Lung (tissue), 11 donors: ENCODE measurements at regions not wholly inside any gene's neighbourhood (a gene's known extent, or its start where the extent isn't known, plus 50 kb on each side); places are given as distances from the start of the nearest gene placed in this dataset.

ENCODE experiments used
- ATAC-seq: fragments of 200-7000 bp; cut with Tn5 transposase; one replicate; pipeline ENCODE4 v1.9.1; 2020; ENCODE audit warnings: moderate number of reproducible peaks; ENCODE audit not compliant: insufficient read depth, low FRiP score
- DNase-seq, 3 donors: peaks; one replicate each; pipeline ENCODE4 v3.0.0-alpha.2; 2013 to 2017
- H3K27ac ChIP-seq, 2 donors: one replicate each; pipeline ENCODE4 v1.5.1; 2013; ENCODE audit warnings: mild to moderate bottlenecking in 2 of 2, moderate library complexity in 2 of 2, control low read depth in 1 of 2, inconsistent platforms in 1 of 2, low read depth in 1 of 2, low read length in 1 of 2
- H3K27me3 ChIP-seq, 3 donors: one replicate each; pipeline ENCODE4 v1.5.1; 2013; ENCODE audit warnings: low read length in 2 of 3; ENCODE audit not compliant: control insufficient read depth in 3 of 3, insufficient read depth in 3 of 3
- H3K36me3 ChIP-seq, 4 donors: one replicate each; pipeline ENCODE4 v1.5.1; 2013; ENCODE audit warnings: low read length in 4 of 4, mild to moderate bottlenecking in 1 of 4, moderate library complexity in 1 of 4; ENCODE audit not compliant: control insufficient read depth in 4 of 4, insufficient read depth in 4 of 4
- H3K4me1 ChIP-seq, 5 donors: one replicate each; pipeline ENCODE4 v1.5.1; 2013; ENCODE audit warnings: low read length in 5 of 5, mild to moderate bottlenecking in 2 of 5, moderate library complexity in 1 of 5; ENCODE audit not compliant: control insufficient read depth in 5 of 5, insufficient read depth in 5 of 5
- H3K4me3 ChIP-seq: one replicate; pipeline ENCODE4 v1.5.1; 2013; ENCODE audit warnings: mild to moderate bottlenecking, control low read depth, moderate library complexity
- H3K9ac ChIP-seq, 2 donors: one replicate each; pipeline ENCODE4 v1.5.1; 2013; ENCODE audit warnings: low read length in 2 of 2, control low read depth in 1 of 2; ENCODE audit not compliant: insufficient read depth in 1 of 2
- H3K9me3 ChIP-seq, 4 donors: one replicate each; pipeline ENCODE4 v1.5.1; 2013; ENCODE audit warnings: low read length in 3 of 4, mild to moderate bottlenecking in 1 of 4, moderate library complexity in 1 of 4; ENCODE audit not compliant: control insufficient read depth in 4 of 4, insufficient read depth in 3 of 4
- WGBS, 2 donors: extraction: QIAGEN DNeasy Blood & Tissue Kit; methylation state at CpG; one replicate each; pipeline ENCODE4 v1.1.7; 2013; 5-methylcytosine and 5-hydroxymethylcytosine counted together
- TF ChIP-seq, protein P1 (sequence below): IDR thresholded peaks from 2 replicates; pipeline ENCODE4 v1.5.1; 2012; ENCODE audit warnings: mild to moderate bottlenecking; ENCODE audit errors: control extremely low read depth, extremely low read depth
- donor health status: control.
- donor health status: control.
- donor health status: Bipolar disorder and iron deficiency.
- donor health status: healthy.
- donor health status: DM: yes; HTN: yes; CAD: no.

DNA sequence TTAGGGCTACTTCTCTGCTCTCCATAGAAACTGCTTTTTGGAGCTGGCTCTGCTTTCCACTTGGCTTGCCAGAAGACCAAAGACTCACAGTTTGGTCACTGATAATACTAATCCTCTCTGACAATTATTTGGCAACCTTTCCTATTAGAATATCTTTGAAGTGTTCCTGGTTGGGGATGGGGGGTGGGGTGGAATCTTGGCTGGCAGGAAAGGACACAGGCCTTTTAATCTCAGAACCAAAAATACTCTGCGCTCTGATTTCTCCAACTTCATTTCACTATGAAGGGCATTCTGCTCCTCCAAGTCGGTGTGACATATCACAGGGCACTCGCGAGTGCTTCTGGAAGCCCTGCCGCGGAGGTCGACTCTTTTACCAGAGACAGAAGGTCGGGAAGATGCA, 1329.0 kb upstream of the WWC1 start:
- Histone ChIP-seq H3K36me3 (no peaks in the 10 kb centered on the region), H3K4me3 (no peak overlapping the region), H3K27me3 (no peaks in the 10 kb centered on the region), H3K27ac (peak overlapping the region in 1 of 2 donors; percentile 65), H3K4me1 (peaks cover 0 to 27% (median 5%) of the 10 kb centered on the region in 5 donors), H3K9ac (no peak overlapping the region), H3K9me3 (no peaks in the 10 kb centered on the region)
- TF ChIP-seq, protein P1, sequence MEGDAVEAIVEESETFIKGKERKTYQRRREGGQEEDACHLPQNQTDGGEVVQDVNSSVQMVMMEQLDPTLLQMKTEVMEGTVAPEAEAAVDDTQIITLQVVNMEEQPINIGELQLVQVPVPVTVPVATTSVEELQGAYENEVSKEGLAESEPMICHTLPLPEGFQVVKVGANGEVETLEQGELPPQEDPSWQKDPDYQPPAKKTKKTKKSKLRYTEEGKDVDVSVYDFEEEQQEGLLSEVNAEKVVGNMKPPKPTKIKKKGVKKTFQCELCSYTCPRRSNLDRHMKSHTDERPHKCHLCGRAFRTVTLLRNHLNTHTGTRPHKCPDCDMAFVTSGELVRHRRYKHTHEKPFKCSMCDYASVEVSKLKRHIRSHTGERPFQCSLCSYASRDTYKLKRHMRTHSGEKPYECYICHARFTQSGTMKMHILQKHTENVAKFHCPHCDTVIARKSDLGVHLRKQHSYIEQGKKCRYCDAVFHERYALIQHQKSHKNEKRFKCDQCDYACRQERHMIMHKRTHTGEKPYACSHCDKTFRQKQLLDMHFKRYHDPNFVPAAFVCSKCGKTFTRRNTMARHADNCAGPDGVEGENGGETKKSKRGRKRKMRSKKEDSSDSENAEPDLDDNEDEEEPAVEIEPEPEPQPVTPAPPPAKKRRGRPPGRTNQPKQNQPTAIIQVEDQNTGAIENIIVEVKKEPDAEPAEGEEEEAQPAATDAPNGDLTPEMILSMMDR = no peak
- ATAC-seq = no peak
- 49 to 54% methylated on average over 8 of the region's 8 CpGs for WGBS, 2 donors
- DNase-seq = peak; percentile 72 to 94 (median 93)

DNA sequence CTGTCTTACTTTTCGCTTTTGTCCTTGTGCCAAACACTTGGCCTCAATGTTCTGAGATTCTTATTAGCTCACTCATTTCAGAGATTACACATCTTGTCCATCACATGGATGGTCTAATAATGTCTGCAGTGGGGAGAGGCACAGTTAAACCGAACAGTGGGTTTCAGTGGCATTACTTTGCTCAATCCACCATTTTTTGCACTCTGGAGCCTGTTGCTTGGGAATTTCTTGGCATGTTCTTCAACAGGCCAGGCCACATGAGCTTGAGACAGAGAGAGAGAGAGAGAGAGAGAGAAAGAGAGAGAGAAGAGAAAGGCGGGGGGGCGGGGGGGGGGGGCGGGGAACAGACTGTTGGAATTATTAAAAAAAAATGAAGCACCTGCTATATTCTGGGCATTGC, 1327.8 kb upstream of the WWC1 start:
- Histone ChIP-seq H3K9me3 (no peaks in the 10 kb centered on the region), H3K9ac (no peak overlapping the region), H3K27me3 (no peaks in the 10 kb centered on the region), H3K36me3 (no peaks in the 10 kb centered on the region), H3K4me3 (no peak overlapping the region), H3K4me1 (peaks cover 0 to 24% (median 5%) of the 10 kb centered on the region in 5 donors), H3K27ac (no peak overlapping the region)
- DNase-seq = no peak
- ATAC-seq = no peak
- WGBS, 2 donors = 86 to 93% methylated on average over 5 of the region's 5 CpGs
- TF ChIP-seq, protein P1 = no peak

DNA sequence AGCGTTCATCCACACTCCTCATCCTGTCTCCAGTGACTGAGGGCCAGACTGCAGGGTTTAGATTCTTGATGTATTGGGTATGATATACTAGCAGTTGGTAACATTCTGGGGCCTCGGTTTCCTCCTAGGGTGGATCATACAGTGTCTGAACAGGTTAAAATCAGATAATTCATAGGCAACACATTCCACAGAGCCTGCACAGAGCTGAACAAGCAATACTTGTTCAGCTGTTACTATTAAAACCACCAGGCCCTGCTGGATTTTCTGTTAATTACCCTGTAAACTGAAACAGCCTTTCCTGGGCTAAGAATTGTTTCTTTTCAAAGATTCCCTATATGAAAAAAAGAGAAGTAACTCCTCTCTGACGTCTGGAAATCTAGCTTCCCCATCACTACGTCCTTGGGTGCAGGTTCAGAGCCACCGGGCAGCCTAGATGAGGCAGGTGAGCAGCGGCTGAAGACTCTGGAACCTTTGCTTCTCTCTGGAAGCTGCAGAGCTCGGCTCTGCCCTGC, 1313.5 kb upstream of the WWC1 start:
- H3K27me3 ChIP-seq = no peaks in the 10 kb centered on the region
- H3K27ac ChIP-seq = no peak overlapping the region
- 35 to 40% methylated on average over 7 of the region's 7 CpGs for WGBS, 2 donors
- H3K9ac ChIP-seq = no peak overlapping the region
- no peak for DNase-seq
- H3K9me3 ChIP-seq = peaks cover 0 to 3% (median 0%) of the 10 kb centered on the region in 4 donors
- no peak overlapping the region for H3K4me3 ChIP-seq
- TF ChIP-seq, protein P1 = no peak
- peaks cover 0 to 39% (median 5%) of the 10 kb centered on the region in 5 donors for H3K4me1 ChIP-seq
- H3K36me3 ChIP-seq = no peaks in the 10 kb centered on the region
- no peak for ATAC-seq
